Breast epithelium (tissue), 3 donors: ENCODE measurements at regions not wholly inside any gene's neighbourhood (a gene's known extent, or its start where the extent isn't known, plus 50 kb on each side); places are given as distances from the start of the nearest gene placed in this dataset.

Experiments
- CTCF ChIP-seq, 3 donors: fragments of 450-650 bp; IDR thresholded peaks; one replicate each; pipeline ENCODE4 v1.5.1; 2016 to 2017; ENCODE audit warnings: antibody characterized with exemption in 3 of 3, mild to moderate bottlenecking in 3 of 3, moderate library complexity in 3 of 3
- POLR2A ChIP-seq: fragments of 450-650 bp; IDR thresholded peaks from one replicate; pipeline ENCODE4 v1.6.1; 2016; ENCODE audit warnings: antibody characterized with exemption, mild to moderate bottlenecking, moderate library complexity
- POLR2AphosphoS5 ChIP-seq, 3 donors: sonication (generic); formaldehyde crosslinking; IDR thresholded peaks; one replicate each; pipeline ENCODE4 v1.6.1; 2017; ENCODE audit warnings: antibody characterized with exemption in 3 of 3

- TF ChIP-seq CTCF (IDR thresholded peaks at IDR 0.05): no peak
- no peak for TF ChIP-seq POLR2A
- no peak for TF ChIP-seq POLR2AphosphoS5 (IDR thresholded peaks at IDR 0.05)
Measured at GRCh38 chr6:14281811-14282660, 164.5 kb downstream of the CD83 start.
